ENCODE measurements at regions not wholly inside any gene's neighbourhood (a gene's known extent, or its start where the extent isn't known, plus 50 kb on each side); places are given as distances from the start of the nearest gene placed in this dataset.

GRCh38 chr7:89845952-89846351, 308.3 kb upstream of the STEAP1 start:
- TF ChIP-seq CTCF (IDR thresholded peaks at IDR 0.05): no peak
- TF ChIP-seq POLR2A (IDR thresholded peaks at IDR 0.05): no peak
- TF ChIP-seq POLR2AphosphoS5 (IDR thresholded peaks at IDR 0.05): no peak
- TF ChIP-seq EP300 (IDR thresholded peaks at IDR 0.05): no peak
